GM12891 (cell line): ENCODE measurements at regions not wholly inside any gene's neighbourhood (a gene's known extent, or its start where the extent isn't known, plus 50 kb on each side); places are given as distances from the start of the nearest gene placed in this dataset.

ENCODE experiments used
- DNase-seq: peaks from one replicate; pipeline ENCODE4 v3.0.0; 2011; ENCODE audit warnings: low spot score; ENCODE audit not compliant: insufficient read length
- FAIRE-seq: peaks from 2 replicates; lab custom pipeline; 2011; peaks lifted over from hg19 to GRCh38; lab: Jason Lieb, UNC
- PAX5 ChIP-seq: IDR thresholded peaks from 2 replicates; pipeline ENCODE4 v1.6.1; 2011; ENCODE audit warnings: low read length, moderate library complexity, mild to moderate bottlenecking; ENCODE audit not compliant: insufficient read depth, severe bottlenecking
- POLR2A ChIP-seq: IDR thresholded peaks from 2 replicates; pipeline ENCODE4 v1.6.1; 2011; ENCODE audit warnings: low read depth, low read length, control low read depth
- POLR2AphosphoS5 ChIP-seq: IDR thresholded peaks from 2 replicates; pipeline ENCODE4 v1.6.1; 2011; ENCODE audit warnings: low read depth, low read length, control low read depth
- POU2F2 ChIP-seq: IDR thresholded peaks from 2 replicates; pipeline ENCODE4 v1.6.1; 2011; ENCODE audit warnings: low read depth, mild to moderate bottlenecking, control low read depth, low read length, moderate library complexity
- SPI1 ChIP-seq: IDR thresholded peaks from 2 replicates; pipeline ENCODE4 v1.6.1; 2011; ENCODE audit warnings: low read depth, low read length, control low read depth
- TAF1 ChIP-seq: IDR thresholded peaks from 2 replicates; pipeline ENCODE4 v1.6.1; 2011; ENCODE audit warnings: low read depth, low read length, control low read depth

DNA sequence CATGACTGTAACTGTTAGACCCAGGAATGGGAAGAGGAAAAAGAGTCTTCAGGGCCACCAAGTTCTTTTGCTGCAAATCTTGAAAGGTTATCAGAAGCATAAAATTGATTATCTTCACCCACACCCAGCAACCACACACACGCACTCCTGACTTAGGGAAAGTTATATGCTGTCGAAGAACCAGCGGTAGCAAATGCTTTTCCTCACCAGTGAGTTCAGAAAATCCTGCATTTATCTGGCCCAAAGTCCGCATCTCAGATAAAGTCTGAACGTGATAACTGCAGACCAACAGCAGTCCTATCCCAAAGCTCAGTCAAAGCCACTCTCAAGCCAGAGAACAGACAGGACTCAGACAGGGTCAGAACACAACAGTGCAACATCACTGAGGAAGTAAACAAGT lies 115.6 kb downstream of the IRS2 start:
- FAIRE-seq, result no peak
- no peak for DNase-seq
- TF ChIP-seq POU2F2 (no peak), POLR2AphosphoS5 (no peak), TAF1 (no peak), POLR2A (no peak), SPI1 (no peak), PAX5 (no peak)

DNA sequence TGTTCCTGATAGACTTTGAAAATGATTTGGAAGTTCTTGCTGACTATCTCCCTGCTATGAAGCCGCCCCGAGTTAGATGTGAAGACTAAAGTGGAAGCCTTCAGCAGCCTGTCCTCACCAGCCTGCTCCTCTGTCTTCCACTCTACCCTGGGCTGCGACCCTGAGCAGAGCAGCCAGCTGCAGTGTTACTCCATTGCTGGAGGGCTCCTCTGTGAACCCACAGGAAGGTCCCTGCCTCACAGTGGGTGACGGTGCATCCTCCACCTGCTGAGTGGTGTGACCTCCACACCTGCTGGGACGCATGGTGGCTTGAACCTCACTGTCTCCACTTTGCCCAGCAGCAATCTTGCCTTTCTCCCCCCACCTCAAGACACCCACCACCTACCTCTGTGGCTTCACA lies 116.4 kb downstream of the IRS2 start:
- TF ChIP-seq POLR2A (no peak), SPI1 (no peak), PAX5 (no peak), POU2F2 (no peak), TAF1 (no peak), POLR2AphosphoS5 (no peak)
- DNase-seq, result no peak
- FAIRE-seq, result no peak

DNA sequence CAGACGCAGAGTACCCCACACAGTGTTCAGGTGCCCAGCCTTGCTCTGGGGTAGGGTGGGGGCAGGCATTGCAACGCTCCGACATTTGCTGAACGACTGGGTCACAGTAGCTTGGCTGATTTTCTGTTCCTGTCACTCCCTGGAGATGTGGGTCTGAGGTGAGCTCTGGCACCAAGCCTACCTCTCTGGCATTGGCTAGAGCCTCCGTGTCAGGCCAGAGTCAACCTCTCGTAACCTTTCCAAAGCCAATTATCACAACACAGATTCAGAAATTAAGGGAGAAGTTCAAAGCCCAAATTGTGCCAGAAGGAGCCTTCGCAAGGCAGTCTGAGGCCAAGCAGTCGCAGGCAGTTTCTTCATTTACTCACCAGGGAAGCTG lies 117.2 kb downstream of the IRS2 start:
- FAIRE-seq (no peak), DNase-seq (no peak)
- TF ChIP-seq POLR2A (no peak), POLR2AphosphoS5 (no peak), TAF1 (no peak), POU2F2 (no peak), PAX5 (no peak), SPI1 (no peak)

DNA sequence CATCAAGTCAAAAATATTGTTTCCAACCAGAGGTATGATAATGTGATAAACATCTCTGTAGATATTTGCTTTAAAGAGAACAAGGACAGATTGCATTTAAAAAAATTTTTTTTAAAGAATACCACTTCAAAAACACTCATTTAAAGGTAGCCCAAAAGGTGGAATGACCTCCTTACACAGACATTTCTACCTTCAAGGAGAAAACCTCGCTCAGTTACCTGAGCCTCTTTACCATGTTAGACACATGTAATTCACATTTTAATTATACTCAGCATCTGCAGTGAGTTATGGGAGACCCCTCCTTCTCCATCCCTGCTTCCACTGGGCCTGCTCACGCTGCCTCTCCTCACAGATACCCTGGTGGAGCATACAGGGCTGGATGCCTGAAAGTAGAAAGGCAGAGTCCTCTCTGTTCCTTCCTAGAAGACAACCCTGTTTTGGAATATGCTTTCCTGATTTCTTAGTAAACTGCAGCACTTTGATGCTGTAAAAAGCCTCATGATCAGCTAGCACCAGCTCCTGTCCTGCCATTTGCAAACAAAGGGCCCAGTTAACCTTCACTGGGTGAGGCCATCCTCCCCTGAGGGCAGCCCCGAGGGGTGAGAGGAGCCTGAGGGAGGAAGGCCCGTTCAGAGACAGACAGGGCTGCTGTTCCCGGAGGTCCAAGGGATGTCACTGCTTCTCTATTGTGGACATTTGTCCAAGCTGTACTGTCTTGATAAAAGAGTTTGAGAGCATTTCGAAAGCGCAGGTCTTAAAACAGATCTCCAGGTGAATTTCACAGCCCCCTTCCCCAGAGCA lies 117.8 kb downstream of the IRS2 start:
- TF ChIP-seq PAX5 (no peak), POLR2A (no peak), TAF1 (no peak), SPI1 (no peak), POU2F2 (no peak), POLR2AphosphoS5 (no peak)
- FAIRE-seq, result no peak
- DNase-seq, result no peak

DNA sequence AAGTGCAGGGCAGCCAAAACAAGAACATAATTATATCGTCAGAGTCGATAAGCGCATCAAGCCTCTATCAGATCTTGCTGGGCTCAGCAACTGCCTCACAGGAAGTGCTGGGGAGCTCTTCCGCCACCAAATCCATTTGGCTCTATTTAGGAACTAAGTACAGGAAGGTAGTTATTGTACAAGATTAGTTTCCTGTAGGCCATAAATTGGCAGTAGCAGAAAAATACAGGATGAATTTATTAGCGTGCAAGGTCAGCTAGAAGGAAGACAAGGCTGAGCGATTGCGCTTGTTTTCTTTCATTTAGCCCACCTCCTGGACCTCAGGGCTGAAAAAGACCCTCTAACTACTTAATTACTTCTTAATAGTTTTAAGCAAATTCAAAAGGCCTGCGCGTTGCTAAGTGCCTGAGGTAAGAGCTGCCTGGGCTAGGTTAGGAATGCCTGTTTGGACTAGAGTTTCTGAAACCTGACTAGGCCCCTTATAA lies 118.5 kb downstream of the IRS2 start:
- DNase-seq (no peak), FAIRE-seq (no peak)

DNA sequence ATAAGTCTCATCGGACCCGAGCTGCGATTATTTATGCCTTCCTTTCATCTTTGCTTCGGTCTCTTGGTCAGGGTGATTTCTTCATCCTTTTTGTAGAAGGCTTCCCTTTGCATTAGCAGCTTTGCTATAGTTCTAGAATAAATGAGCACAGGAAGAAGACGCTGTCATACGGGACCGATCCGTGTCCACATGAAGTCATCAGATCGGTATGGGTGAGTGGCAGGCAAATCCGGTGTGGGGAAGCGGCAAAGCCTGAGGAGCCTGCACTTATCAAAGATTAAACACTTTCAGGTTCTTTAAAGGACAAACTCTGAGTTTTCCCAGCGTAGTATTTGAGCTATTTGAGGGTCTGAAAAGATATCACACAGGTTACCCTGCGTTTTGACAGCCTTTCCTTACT lies 119.3 kb downstream of the IRS2 start:
- no peak for TF ChIP-seq POLR2AphosphoS5
- TF ChIP-seq POU2F2, result no peak
- TF ChIP-seq POLR2A, result no peak
- no peak for TF ChIP-seq PAX5
- no peak for TF ChIP-seq SPI1
- TF ChIP-seq TAF1, result no peak
- FAIRE-seq (no peak), DNase-seq (no peak)

More for the DNA sequence above, 118.5 kb downstream of the IRS2 start:
- TF ChIP-seq POLR2AphosphoS5 (no peak), POU2F2 (no peak), SPI1 (no peak), POLR2A (no peak), PAX5 (no peak), TAF1 (no peak)

DNA sequence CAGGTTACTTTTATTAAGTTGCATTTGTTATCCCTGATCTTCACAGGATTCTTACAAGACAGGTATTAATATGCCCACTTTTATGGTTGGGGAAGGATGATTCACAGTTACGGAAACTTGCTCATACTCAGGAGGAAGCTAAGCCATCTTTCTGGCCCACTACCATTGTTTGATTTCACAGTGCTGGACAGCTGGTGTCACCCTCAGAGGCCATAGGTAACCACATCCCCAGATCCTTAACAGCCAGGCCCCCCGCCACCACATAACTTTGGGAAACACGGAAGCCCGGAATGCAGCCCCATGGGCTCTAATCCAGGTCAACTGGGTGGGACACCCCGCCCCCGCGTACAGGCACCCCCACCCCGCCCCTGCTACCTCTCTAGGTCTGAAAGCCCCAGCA lies 119.7 kb downstream of the IRS2 start:
- DNase-seq (no peak), FAIRE-seq (no peak)
- TF ChIP-seq POLR2AphosphoS5, result no peak

DNA sequence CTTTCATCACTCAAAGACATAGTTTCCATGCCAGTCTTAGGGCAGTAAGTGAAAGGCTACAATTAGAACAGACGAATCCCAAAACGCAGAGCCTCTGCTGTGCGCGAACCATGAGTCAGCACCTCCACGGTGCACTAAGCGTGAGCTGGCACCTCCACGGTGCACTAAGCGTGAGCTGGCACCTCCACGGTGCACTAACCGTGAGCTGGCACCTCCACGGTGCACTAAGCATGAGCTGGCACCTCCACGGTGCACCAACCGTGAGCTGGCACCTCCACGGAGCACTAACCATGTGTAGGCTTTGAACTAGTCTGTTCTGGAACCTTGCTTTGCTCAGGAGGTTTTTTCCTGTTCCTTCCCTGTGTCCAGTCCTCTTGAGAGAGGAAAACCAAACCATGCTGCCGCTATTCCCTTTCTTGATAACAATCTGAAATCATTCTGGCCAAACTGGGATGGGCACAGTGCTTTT lies 120.6 kb downstream of the IRS2 start:
- FAIRE-seq (no peak), DNase-seq (no peak)
- TF ChIP-seq POLR2AphosphoS5 (no peak), POU2F2 (no peak), SPI1 (no peak), POLR2A (no peak), PAX5 (no peak), TAF1 (no peak)

DNA sequence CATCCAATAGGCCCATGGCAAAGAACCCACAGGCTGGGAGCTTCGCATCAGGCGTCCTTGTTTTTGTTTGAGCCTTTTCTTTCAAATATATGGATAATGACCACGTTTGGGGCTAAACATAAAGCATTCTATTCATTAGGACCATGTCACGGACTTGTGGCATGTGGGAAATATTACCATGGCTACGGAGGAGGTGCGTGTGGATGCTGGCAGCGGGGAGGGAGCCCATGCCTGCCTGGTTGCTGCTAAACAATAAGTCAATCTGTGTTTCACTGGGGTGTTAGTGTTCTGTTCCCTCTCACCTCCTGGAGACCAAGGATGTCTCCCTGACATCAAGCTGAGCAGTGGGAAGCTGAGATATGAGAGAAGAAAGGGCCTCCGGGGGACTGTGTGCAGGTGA lies 121.1 kb downstream of the IRS2 start:
- no peak for FAIRE-seq
- DNase-seq, result no peak
- TF ChIP-seq PAX5, result no peak
- no peak for TF ChIP-seq TAF1
- TF ChIP-seq SPI1, result no peak
- no peak for TF ChIP-seq POLR2A
- no peak for TF ChIP-seq POLR2AphosphoS5
- TF ChIP-seq POU2F2, result no peak

DNA sequence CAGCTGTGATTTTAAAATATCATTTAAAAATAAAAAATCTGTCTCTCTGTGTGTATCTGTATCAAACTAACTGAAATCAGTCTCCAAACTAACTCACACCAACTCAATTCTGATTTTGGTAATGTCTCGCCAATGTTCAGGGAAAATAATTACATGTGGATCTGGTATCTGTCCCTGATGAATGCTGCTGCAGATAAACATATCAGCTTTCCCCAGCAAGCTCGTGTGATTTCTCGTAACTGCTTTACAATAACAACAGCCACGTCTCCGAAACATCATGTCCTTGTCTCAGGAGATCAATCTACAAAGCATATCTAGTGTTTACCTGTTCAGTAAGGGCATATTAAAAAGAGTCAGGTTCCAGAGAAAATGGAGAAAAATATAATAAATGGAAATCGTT lies 129.0 kb downstream of the IRS2 start:
- TF ChIP-seq POLR2A (no peak), PAX5 (no peak), POLR2AphosphoS5 (no peak), TAF1 (no peak), SPI1 (no peak), POU2F2 (no peak)
- no peak for FAIRE-seq
- no peak for DNase-seq
